Adrenal gland (tissue), 5 donors: ENCODE measurements at regions not wholly inside any gene's neighbourhood (a gene's known extent, or its start where the extent isn't known, plus 50 kb on each side); places are given as distances from the start of the nearest gene placed in this dataset.

Experiments
- POLR2A ChIP-seq, 2 donors: fragments of 450-650 bp; IDR thresholded peaks; one replicate each; pipeline ENCODE4 v1.6.1; 2017; ENCODE audit warnings: antibody characterized with exemption in 2 of 2, mild to moderate bottlenecking in 2 of 2, moderate library complexity in 1 of 2
- TF ChIP-seq, protein P1 (sequence below), 6 experiments: fragments of 450-650 bp in 4 of 6; fragments of 200-600 bp in 2 of 6; sonication (generic) in 1 of 6; IDR thresholded peaks; 1 replicate in 5 of 6; 2 replicates in 1 of 6; pipeline versions ENCODE4 v1.5.1 to v1.8.0; 2016 to 2021; ENCODE audit warnings: antibody characterized with exemption in 6 of 6, mild to moderate bottlenecking in 2 of 6, moderate library complexity in 1 of 6
- donor health status: DM: no; HTN: no; CAD: no.

DNA sequence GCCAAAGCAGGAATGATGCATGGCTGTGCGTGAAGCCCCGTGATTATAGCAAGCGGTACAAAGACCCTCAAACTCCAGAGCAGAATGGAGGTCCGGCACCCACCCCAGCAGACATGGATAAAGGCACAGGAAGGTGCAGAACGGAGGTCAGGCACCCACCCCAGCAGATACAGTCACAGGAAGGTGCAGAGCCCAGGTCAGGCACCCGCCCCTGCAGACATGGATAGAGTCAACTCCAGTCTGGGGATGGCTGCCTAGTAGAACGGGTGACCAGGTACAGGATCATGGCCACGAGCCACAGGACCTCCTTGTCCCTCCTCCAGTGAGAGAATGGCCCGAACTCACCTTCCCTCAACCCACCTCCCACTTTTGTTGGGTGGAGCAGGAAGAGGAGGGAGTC lies 318.3 kb upstream of the SALL3 start:
- TF ChIP-seq, protein P1, sequence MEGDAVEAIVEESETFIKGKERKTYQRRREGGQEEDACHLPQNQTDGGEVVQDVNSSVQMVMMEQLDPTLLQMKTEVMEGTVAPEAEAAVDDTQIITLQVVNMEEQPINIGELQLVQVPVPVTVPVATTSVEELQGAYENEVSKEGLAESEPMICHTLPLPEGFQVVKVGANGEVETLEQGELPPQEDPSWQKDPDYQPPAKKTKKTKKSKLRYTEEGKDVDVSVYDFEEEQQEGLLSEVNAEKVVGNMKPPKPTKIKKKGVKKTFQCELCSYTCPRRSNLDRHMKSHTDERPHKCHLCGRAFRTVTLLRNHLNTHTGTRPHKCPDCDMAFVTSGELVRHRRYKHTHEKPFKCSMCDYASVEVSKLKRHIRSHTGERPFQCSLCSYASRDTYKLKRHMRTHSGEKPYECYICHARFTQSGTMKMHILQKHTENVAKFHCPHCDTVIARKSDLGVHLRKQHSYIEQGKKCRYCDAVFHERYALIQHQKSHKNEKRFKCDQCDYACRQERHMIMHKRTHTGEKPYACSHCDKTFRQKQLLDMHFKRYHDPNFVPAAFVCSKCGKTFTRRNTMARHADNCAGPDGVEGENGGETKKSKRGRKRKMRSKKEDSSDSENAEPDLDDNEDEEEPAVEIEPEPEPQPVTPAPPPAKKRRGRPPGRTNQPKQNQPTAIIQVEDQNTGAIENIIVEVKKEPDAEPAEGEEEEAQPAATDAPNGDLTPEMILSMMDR (IDR thresholded peaks at IDR 0.05), result no peak
- no peak for TF ChIP-seq POLR2A (IDR thresholded peaks at IDR 0.05)
